Right hindlimb (tissue), 1 donor: ENCODE measurements at regions not wholly inside any gene's neighbourhood (a gene's known extent, or its start where the extent isn't known, plus 50 kb on each side); places are given as distances from the start of the nearest gene placed in this dataset.
"Not testable (repeated sequence)": the region's sequence is repeated elsewhere in the genome, so short reads cannot be mapped to it uniquely, and the experiment has no call there.

Experiments
- DNase-seq: peaks from one replicate; pipeline ENCODE4 v3.0.0-alpha.2; 2018

DNA sequence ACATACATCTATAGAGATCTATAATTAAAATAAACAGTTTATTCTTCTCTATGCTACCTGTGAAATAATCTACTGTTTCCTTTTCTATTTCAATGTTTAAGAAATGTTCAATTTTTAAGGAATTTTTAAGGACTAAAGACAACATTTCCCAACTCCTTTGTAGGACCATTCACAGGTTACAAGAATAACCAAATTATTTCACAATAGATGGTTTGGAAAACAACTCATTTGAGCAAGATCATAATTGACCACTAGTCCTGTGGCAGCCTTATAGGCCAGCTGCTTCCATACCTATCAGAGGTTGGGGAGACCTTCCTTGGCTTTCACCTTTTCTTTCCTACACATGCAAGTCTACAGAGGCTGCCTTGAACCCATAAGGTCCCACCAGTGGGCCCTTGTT lies 193.7 kb downstream of the TTC39B start:
- no peak for DNase-seq

DNA sequence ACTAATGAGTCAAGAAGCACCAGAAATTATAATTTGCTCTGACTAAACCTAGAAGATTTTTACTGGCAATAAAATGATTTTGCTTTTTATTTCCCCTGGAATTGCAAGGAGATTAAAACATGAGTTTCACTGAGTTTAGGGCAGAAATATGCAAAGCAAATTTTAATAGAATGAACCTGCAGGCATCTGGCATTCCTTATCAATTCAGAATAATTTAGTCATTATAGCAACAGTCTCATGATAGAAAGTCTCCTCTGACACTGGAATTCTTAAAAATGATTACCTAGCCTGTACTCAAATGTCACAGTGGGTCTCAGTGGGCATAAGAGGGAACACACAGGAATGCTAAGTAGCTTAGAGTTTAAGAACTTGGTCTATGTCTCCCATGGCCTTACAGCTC lies 195.9 kb downstream of the TTC39B start:
- DNase-seq, result no peak

DNA sequence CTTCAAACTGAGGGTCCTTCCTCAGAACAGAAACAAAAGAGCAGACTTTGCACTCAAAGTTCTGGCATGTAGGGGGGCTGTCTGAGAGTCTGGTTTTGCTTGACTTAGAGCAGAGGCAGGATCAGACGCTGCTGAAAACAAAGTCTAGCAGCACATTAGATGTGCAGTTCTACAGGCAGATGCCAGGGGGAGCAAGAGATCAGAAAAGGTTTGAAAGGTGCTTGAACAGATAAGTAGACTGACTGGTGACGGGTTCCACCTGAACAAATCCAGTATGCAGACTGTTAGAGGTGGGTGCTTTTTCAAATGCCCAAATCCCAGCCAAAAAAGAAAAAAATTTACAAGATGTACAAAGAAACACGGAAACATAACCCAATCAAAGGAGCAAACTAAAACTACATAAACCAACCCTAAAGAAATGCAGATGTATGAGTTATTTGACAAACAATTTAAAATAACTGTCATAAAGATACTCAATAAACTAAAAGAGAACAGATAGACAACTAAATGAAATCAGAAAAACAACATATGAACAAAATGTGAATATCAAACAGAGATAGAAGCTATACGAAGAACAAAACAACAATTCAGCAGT lies 194.7 kb upstream of the FREM1 start:
- DNase-seq, result no peak

DNA sequence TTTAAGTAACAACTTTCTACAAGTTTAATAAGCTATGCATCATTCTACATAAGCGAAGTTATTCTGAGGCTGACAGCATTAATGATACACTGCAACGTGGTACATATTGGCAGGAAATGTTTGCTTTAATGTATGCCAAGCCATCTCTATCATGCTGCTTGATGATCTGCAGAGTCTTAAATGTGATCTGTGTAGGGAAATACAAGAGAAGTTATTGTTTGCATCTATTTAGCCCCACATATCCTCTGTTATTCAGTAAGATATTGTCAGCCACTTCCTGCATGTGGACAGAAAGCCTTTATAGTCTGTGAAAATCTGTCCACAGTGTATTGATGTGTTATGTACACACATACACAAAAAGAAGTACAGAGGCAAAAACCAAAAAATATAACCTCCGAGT lies 193.1 kb upstream of the FREM1 start:
- no peak for DNase-seq

DNA sequence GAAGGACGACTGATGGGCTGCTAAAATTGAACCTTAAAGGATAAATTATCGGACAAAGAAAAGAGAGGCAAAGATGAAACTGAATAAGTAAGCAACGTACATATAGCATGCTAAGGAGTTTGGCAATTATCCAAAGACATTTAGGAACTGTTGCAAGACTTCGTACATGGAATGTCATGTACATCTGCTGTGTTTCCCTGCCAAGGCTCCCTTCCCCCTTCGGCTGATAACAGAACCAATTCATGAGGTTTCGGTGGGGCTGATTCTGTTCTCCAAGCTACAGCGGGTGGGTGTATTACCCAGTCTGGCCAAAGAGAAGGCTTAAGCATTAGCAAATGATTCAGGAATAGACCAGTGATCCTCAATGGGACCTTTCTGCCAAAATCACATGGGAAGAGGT lies 190.9 kb upstream of the FREM1 start:
- peak; percentile 49 for DNase-seq

DNA sequence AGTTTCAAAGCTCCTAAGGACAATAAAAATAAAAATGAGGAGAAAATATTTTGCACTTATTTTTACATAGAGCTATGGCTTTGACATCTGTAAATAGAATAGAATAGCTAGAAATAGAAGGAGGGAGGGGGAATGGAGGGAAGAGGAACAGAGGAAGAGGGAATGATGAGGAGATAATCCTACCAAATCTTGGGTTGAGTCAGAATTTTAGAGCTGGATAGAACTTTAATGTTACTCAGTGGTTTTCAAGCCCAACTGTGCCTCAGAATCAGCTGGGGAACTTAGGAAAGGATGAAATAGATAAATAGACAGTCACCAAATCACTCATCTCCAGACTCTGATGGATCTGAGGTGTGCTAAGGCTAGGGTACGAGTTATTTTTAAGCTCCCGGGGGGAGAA lies 190.3 kb upstream of the FREM1 start:
- DNase-seq, result no peak

DNA sequence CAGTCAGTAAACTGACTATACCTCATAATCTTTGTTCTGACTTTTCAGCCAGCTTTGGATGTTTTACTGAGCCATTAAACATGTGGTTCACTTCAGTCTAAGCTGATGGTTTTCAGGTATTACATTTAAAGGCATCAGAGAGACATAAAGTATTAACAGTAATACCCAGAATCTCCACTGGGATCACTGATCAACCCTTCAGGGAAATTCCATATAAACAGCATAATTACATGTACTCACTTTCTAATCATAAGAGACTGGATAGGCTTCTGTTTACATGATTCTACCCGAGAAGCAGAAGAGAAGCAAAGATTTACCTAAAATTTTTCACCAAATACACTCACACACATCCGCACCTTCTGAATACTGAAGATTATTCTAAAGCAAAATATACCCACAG lies 186.7 kb upstream of the FREM1 start:
- no peak for DNase-seq

DNA sequence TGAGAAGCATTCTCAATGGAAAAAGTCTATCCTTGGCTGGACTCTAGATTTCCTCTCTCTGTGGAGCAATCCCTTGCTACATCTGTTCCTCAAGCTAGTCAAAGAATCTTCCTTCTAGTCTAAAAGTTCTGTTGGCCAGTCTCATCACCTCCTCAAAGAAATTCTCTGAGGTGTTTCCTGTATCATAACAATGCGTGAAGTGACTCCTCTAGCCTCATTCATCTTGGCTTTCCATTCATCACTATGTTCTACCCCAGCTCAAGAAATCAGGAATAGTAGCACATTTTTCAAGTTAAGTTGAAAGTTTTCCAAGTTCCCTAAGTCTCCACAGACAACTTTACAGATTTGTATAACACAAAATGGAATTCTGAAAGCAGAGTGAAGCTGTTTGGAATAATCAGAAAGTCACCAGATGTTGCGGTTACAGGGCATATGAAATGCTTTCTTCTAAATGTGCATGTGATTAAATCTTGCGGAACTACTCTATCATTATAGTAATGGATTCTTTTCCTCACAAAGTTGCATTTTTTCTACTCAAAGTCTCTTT lies 176.6 kb upstream of the FREM1 start:
- DNase-seq, result peak; percentile 29

DNA sequence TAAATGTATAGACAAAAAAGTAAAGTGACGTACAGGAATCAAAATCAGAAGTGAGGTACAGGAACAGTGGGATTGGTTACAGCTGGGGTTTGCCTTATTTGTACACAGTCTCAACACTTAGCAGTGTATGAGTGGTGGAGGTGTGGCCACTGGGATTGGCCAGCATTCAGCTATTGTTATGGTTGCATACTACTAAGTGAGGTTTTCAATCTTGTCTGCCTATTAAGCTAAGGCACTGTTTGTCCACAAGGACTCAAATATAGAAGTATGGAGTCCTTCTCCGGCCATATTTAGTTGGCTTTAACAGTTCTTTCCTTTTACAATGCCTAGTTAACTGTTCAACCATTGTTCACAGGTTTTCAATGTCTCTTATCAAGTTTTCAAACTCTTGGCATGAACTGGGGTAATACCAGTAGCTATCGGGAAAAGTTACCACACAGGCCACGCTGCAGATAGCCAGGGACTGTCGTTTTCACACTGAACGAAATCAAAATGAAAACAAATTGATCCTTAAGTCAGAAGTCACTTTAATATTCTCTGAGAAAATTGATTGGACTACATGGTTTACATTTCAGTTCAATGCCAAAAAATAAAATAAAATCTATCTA lies 176.0 kb upstream of the FREM1 start:
- DNase-seq, result peak; percentile 82

DNA sequence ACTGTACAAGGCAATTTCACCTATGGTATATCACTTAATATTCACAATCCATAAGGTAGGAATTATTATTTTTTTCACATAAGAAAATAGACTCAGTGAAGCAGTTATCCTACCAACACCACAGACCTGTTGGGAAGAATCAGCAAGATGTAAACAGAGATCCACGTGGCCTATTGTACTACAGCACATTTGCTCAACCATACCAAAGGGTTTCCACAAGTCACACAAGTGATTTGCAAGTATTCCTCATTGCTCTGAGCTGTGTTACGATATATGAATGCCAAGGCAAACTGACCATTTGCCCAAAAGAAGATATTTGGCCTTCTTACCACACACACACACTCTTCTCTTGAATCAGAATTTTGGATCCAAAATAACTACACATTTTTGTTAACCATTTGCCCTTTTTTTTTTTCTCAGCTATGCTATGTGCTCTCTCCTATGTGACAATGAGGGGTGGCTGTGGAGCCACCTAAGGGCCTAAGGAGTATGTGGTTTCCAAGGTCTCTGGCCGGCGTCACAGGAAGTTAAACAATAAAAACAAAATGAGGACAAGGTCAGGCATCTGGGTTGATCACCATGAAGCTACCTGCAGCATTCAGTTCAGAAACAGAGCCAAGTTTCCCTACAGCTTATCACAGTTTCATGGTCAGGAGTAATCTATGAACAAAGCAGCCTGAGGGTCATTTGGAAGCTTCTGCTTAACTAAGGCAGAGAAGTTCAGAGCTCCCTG lies 171.0 kb upstream of the FREM1 start:
- no peak for DNase-seq

DNA sequence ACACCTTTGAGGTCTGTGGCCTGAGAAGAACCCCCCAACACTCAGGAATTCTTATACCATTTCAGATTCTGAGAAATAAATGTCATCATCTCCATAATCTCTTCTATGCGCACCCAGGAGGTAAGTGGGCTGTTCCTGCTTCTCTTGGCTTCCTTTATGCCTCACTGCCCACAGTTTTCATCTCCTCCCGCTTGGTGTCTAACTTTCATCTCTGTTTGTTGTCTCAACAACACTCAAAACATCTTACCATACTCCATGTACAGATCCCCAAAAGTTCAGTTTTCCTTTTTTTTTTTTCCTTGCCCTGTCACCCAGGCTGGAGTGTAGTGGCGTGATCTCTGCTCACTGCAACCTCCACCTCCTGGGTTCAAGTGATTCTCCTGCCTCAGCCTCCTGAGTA lies 170.2 kb upstream of the FREM1 start:
- DNase-seq, result no peak

DNA sequence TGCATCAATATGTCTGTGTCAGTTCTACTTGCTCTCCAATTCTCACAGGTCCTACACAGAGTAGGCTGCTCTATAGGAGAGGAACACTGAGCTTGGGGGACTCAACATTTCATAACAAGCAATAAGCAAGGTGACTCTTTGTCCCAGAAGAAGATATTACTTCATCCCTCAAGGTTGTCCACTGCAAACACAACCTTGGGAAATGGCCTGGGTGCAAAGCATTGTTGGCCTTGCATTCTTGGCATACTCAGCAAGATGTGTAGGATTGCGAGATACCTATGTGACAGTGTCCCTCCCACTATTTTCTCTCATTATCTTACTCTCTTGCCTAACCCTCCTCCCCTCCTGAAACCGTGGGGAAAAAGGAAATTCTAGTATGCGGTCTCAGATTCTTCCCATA lies 169.8 kb upstream of the FREM1 start:
- DNase-seq, result no peak

DNA sequence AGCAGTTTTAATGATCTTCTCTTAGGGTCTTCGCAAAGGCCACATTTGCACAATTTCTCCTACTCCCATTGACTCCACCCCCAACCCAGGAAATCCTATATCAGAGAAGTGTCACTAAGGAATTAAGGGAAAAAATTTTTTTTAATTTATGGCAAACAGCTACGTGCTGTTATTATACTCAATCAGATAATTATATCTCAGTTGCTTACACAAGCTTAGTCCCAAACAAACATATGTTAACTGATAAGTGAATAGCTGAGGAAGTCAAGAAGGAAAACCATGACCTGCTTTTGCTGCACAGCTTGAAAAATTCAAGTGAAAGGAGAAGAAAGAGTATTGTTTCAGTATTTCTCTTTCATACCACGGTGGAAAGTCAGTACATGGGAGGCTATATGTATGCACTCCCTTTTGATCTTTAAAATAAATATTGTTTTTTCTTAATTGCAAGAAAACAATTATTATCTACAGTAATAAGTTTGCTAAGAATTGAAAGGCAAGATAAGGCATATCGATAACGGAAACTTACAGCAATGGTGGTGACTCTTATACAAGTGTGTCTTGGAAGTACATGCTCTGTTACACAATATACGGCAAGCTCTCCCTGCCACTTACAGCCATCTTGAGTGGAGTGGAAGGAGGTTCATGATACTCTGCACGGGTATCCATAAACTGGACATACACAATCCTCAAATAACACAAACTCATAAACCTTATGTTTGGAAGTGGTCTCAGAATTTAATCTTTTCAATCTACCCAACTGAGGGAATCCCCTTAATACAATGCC lies 167.9 kb upstream of the FREM1 start:
- DNase-seq, result no peak

DNA sequence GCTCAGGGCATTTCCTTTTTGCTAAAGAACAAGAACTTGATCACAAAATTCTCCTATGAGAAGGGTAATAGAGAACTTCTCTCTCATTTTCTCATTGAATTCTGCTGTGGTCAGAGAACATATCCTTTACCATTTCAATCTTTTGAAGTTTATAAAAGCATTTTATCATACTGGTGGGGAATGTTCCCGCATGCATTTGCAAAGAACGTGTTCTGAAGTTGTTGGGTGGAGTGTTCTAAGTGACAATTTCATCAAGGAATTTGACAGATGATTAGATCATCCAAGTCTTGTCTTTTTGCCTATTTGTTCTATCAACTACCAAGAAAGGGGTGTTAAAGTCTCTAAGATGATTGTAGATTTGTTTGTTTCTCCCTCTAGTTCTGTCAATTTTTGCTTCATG lies 163.4 kb upstream of the FREM1 start:
- no peak for DNase-seq

DNA sequence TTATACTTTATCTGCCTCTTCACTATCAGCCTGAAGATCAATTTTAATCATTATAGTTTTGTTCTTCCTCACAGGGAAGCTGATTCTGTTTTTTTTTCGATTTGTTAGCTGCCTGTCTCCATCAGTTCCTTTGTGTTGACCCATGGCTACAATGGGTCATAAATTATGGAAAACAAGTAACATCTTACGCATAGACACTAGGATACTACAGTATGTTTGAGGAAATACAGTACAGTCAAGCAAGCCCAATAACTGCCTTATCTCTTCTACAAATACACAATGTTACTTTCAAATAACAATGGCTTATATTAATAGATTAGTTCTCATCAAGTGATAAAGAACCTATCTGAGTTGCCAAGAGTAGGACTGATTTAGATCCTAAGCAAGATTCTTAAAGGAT lies 160.5 kb upstream of the FREM1 start:
- DNase-seq, result no peak

DNA sequence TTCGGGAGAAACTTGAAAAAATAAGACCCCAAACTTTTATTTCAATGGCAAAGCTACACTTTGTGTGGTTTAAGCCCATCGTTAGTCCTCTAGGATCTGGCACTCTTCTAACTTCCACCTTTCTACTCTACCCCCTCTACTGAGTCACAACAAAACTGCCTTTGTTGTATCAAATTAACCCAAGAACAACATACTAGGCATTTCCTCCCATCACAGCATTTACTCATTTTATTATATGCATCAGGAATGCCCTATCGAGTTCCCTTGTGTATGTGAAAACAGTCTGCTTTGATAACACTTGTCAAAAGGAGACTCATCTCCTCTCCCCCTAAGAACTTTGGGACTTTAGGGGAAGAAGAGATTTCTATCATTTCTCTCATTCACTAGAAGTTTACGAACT lies 158.9 kb upstream of the FREM1 start:
- no peak for DNase-seq

DNA sequence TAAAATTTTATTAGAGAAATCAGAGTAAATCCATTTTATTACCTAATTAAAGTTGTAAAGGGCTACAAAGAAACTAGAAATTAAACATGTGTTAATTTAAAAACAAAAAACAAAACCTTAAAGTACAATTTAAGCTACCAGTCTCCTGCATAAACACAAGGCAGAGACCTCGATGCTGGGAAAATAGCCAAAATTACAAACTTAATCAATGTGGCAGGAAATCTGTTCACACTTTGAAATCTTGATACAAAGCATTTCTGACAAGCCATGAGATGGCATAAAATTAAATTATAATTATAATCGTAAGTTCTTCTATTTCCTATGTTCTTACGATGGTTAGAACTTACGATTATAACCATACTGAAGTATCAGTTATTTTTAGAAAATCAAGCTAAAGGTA lies 158.0 kb upstream of the FREM1 start:
- no peak for DNase-seq

DNA sequence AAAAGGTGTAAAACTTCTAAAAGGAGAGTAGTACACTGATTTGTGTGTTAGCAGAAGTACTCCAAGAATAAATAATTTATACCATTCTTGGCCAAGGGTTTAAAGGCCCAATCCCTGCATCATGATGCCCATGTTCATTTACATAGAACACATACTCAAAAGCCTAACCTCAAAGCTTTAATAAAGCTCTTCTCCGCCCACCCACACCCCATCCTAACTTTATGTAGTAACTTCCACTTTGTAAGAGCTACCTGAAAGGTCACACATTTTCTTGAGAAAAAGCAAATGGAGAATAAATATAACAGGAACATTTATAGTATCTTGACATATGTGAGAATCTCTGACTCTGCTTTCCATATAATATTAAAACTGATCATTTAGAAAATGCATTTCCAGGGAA lies 148.8 kb upstream of the FREM1 start:
- DNase-seq, result no peak

DNA sequence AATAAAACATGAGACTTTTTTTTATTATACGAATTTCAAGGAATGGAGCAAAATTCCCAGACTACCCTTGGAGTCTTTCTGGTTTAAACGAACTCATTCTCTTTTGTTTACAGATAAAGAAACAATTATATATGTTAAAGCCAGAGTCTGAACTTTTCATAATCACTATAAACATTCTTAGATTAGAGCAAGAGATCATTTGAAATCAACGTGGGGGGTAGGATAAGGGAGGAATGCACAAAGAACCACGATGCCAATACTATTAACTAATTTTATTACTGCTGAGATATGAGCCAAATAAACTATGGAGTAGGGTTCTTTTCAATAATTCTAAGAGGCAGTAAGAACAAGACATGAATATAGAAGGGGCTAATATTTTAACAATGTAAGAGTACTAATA lies 148.0 kb upstream of the FREM1 start:
- no peak for DNase-seq

DNA sequence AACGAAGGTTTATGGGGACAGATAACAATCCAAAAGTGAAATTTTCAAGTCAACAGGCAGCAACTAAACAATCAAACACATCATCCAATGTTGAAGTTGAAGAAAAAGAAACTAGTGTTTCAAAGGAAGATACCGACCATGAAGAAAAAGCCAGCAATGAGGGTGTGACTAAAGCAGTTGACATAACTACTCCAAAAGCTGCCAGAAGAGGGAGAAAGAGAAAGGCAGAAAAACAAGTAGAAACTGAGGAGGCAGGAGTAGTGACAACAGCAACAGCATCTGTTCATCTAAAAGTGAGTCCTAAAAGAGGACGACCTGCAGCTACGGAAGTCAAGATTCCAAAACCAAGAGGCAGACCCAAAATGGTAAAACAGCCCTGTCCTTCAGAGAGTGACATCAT lies 145.1 kb upstream of the FREM1 start:
- DNase-seq, result not testable (repeated sequence)

DNA sequence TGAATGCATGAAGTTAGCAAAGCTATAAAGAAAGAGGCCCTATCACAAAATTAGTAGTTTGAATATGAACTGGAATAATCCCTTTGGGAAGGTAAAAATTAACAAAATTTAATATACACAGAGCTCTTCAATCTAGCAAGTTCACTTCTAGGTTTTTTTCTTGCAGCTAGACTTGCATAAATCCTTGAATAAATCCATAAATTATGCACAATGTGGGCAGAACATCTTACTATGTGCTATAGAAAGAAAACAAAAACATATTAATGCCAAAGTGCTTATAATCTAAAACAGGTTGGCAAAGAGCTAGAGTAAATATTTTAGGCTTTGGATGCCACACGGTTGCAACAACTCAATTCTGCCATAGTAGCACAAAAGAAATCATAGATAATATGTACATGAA lies 138.5 kb upstream of the FREM1 start:
- no peak for DNase-seq

DNA sequence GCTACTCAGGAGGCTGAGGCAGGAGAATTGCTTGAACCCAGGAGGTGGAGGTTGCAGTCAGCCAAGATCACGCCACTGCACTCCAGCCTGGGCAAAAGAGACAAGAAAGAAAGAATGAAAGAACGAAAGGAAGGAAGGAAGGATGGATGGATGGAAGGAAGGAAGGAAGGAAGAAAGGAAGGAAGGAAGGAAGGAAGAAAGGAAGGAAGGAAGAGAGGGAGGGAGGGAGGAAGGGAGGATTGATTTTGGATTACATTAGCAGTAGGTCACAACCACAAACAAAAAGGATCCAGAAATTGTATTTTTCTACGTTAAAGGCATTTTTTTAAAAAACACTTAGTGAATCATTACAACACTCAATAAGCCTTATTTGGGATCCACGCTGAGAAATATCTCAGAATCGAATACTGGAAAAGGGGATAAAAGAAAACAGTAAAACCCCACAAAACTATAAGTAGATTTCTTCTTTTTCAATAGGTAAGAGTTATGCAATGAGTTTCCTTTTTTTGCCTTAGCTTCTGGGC lies 136.9 kb upstream of the FREM1 start:
- no peak for DNase-seq

DNA sequence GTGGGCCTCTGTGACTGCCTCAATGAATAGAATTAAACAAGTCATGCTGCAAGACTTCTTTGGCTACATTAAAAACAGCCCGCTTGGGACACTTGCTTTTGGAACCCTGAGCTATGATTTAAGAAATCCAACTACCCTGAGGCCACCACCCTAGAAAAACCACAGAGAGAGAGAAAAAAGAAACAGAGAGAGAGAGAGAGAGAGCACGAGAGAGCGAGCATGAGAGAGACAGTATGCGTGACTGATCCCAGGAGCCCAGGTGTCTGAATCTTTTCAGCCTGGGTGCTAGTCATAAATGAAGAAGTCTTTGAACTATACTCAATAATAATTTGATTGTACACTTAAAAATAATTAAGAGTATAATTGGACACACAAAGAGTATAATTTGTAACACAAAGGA lies 123.1 kb upstream of the FREM1 start:
- no peak for DNase-seq
